Neural progenitor cell (in vitro differentiated cells): ENCODE measurements at regions not wholly inside any gene's neighbourhood (a gene's known extent, or its start where the extent isn't known, plus 50 kb on each side); places are given as distances from the start of the nearest gene placed in this dataset.

Source experiments
- DNase-seq: peaks from one replicate; pipeline ENCODE4 v3.0.0-alpha.2; 2016; ENCODE audit warnings: low spot score
- H2AFZ ChIP-seq: fragments of 200-600 bp; sonication (generic); replicated peaks from 2 replicates; pipeline ENCODE4 v1.6.1; 2016; ENCODE audit warnings: antibody characterized with exemption
- H3F3A ChIP-seq: fragments of 200-600 bp; sonication (generic); 2 replicates; pipeline ENCODE4 v1.6.1; 2016; ENCODE audit warnings: antibody characterized with exemption, low read depth
- H3K27ac ChIP-seq: fragments of 200-600 bp; sonication (generic); 2 replicates; pipeline ENCODE4 v1.5.1; 2016; ENCODE audit warnings: mild to moderate bottlenecking
- H3K27me3 ChIP-seq: fragments of 200-600 bp; sonication (generic); 2 replicates; pipeline ENCODE4 v1.6.1; 2016; ENCODE audit warnings: mild to moderate bottlenecking, moderate library complexity
- H3K36me3 ChIP-seq: fragments of 200-600 bp; sonication (generic); 2 replicates; pipeline ENCODE4 v1.5.1; 2016
- H3K4me1 ChIP-seq: fragments of 200-600 bp; sonication (generic); 2 replicates; pipeline ENCODE4 v1.6.1; 2016; ENCODE audit warnings: mixed run types
- H3K4me2 ChIP-seq: fragments of 200-600 bp; sonication (generic); 2 replicates; pipeline ENCODE4 v1.6.1; 2016
- H3K4me3 ChIP-seq: fragments of 200-600 bp; sonication (generic); 2 replicates; pipeline ENCODE4 v1.5.1; 2016
- H3K79me2 ChIP-seq: fragments of 200-600 bp; sonication (generic); 2 replicates; pipeline ENCODE4 v1.6.1; 2016; ENCODE audit warnings: low read depth
- H3K9ac ChIP-seq: fragments of 200-600 bp; sonication (generic); 2 replicates; pipeline ENCODE4 v1.6.1; 2016
- H3K9me3 ChIP-seq: fragments of 200-600 bp; sonication (generic); 2 replicates; pipeline ENCODE4 v1.5.1; 2016; ENCODE audit warnings: low read depth
- H4K20me1 ChIP-seq: fragments of 200-600 bp; sonication (generic); 2 replicates; pipeline ENCODE4 v1.6.1; 2016; ENCODE audit warnings: low read depth
- H3K27ac Mint-ChIP-seq: 3 replicates; pipeline ENCODE4 v1.8.0; 2021; ENCODE audit warnings: mixed read lengths
- H3K27me3 Mint-ChIP-seq: 2 replicates; pipeline ENCODE4 v1.8.0; 2022; ENCODE audit warnings: low read depth, mild to moderate bottlenecking, inconsistent platforms, moderate library complexity, mixed read lengths; ENCODE audit not compliant: insufficient read depth
- H3K36me3 Mint-ChIP-seq: 3 replicates; pipeline ENCODE4 v1.8.0; 2021; ENCODE audit warnings: mixed read lengths
- H3K4me1 Mint-ChIP-seq: 3 replicates; pipeline ENCODE4 v1.8.0; 2021; ENCODE audit warnings: mixed read lengths
- H3K4me3 Mint-ChIP-seq: 3 replicates; pipeline ENCODE4 v1.8.0; 2021; ENCODE audit warnings: mild to moderate bottlenecking, moderate library complexity, mixed read lengths
- H3K9me3 Mint-ChIP-seq: 3 replicates; pipeline ENCODE4 v1.8.0; 2020; ENCODE audit warnings: mixed read lengths
- CTCF ChIP-seq: fragments of 200-600 bp; sonication (generic); IDR thresholded peaks from 2 replicates; pipeline ENCODE4 v1.5.1; 2017; ENCODE audit warnings: antibody characterized with exemption, mild to moderate bottlenecking
- EZH2 ChIP-seq: fragments of 200-600 bp; sonication (generic); IDR thresholded peaks from 2 replicates; pipeline ENCODE4 v1.6.1; 2017; ENCODE audit warnings: antibody characterized with exemption, mild to moderate bottlenecking, moderate library complexity
- EZH2phosphoT487 ChIP-seq: fragments of 200-600 bp; sonication (generic); IDR thresholded peaks from 2 replicates; pipeline ENCODE4 v1.6.1; 2017; ENCODE audit warnings: antibody characterized with exemption

- Histone ChIP-seq H3K4me2 (no peak overlapping the region), H2AFZ (peak overlapping the region; percentile 83), H3K27ac (no peak overlapping the region), H3F3A (no peaks in the 10 kb centered on the region), H3K9me3 (no peaks in the 10 kb centered on the region), H3K9ac (no peak overlapping the region), H4K20me1 (no peaks in the 10 kb centered on the region), H3K79me2 (no peaks in the 10 kb centered on the region), H3K36me3 (no peaks in the 10 kb centered on the region), H3K27me3 (no peaks in the 10 kb centered on the region), H3K4me1 (no peaks in the 10 kb centered on the region), H3K4me3 (no peak overlapping the region)
- H3K36me3 Mint-ChIP-seq, result no peaks in the 10 kb centered on the region
- no peaks in the 10 kb centered on the region for H3K9me3 Mint-ChIP-seq
- H3K4me1 Mint-ChIP-seq, result no peaks in the 10 kb centered on the region
- H3K27me3 Mint-ChIP-seq, result no peaks in the 10 kb centered on the region
- H3K4me3 Mint-ChIP-seq, result no peak overlapping the region
- TF ChIP-seq EZH2phosphoT487 (no peak), EZH2 (no peak), CTCF (no peak)
- no peak for DNase-seq
- no peak overlapping the region for H3K27ac Mint-ChIP-seq
Measured at GRCh38 chr5:18043344-18043743, 409.1 kb downstream of the TAF11L14 start.

GRCh38 chr5:18048449-18048848 lies 414.2 kb downstream of the TAF11L14 start:
- Mint-ChIP-seq H3K27me3 (no peaks in the 10 kb centered on the region), H3K36me3 (no peaks in the 10 kb centered on the region), H3K27ac (no peak overlapping the region), H3K4me1 (peaks cover 2% of the 10 kb centered on the region), H3K9me3 (no peaks in the 10 kb centered on the region), H3K4me3 (no peak overlapping the region)
- no peak overlapping the region for H3K9ac ChIP-seq
- no peak overlapping the region for H2AFZ ChIP-seq
- no peak overlapping the region for H3K4me3 ChIP-seq
- no peaks in the 10 kb centered on the region for H3F3A ChIP-seq
- no peak for TF ChIP-seq EZH2phosphoT487
- TF ChIP-seq CTCF, result no peak
- TF ChIP-seq EZH2, result no peak
- no peaks in the 10 kb centered on the region for H3K9me3 ChIP-seq
- no peak overlapping the region for H3K27ac ChIP-seq
- no peaks in the 10 kb centered on the region for H3K4me1 ChIP-seq
- DNase-seq, result no peak
- H3K4me2 ChIP-seq, result no peak overlapping the region
- H3K79me2 ChIP-seq, result no peaks in the 10 kb centered on the region
- no peaks in the 10 kb centered on the region for H4K20me1 ChIP-seq
- no peaks in the 10 kb centered on the region for H3K27me3 ChIP-seq
- H3K36me3 ChIP-seq, result no peaks in the 10 kb centered on the region

GRCh38 chr5:18050345-18050744 lies 416.1 kb downstream of the TAF11L14 start:
- no peaks in the 10 kb centered on the region for H3K9me3 ChIP-seq
- DNase-seq, result no peak
- no peaks in the 10 kb centered on the region for H3K4me1 ChIP-seq
- TF ChIP-seq EZH2, result no peak
- TF ChIP-seq CTCF, result no peak
- no peak for TF ChIP-seq EZH2phosphoT487
- H2AFZ ChIP-seq, result no peak overlapping the region
- no peak overlapping the region for H3K27ac ChIP-seq
- H3K27me3 Mint-ChIP-seq, result no peaks in the 10 kb centered on the region
- H3K27me3 ChIP-seq, result no peaks in the 10 kb centered on the region
- no peak overlapping the region for H3K4me3 ChIP-seq
- H3K4me3 Mint-ChIP-seq, result no peak overlapping the region
- H3K27ac Mint-ChIP-seq, result no peak overlapping the region
- no peaks in the 10 kb centered on the region for H3F3A ChIP-seq
- H3K4me2 ChIP-seq, result no peak overlapping the region
- no peaks in the 10 kb centered on the region for H3K9me3 Mint-ChIP-seq
- peaks cover 2% of the 10 kb centered on the region for H3K4me1 Mint-ChIP-seq
- no peaks in the 10 kb centered on the region for H4K20me1 ChIP-seq
- no peaks in the 10 kb centered on the region for H3K36me3 ChIP-seq
- H3K9ac ChIP-seq, result no peak overlapping the region
- H3K79me2 ChIP-seq, result no peaks in the 10 kb centered on the region
- no peaks in the 10 kb centered on the region for H3K36me3 Mint-ChIP-seq

- H3K4me3 ChIP-seq, result no peak overlapping the region
- H3K36me3 ChIP-seq, result no peaks in the 10 kb centered on the region
- Mint-ChIP-seq H3K27me3 (no peaks in the 10 kb centered on the region), H3K9me3 (no peaks in the 10 kb centered on the region), H3K36me3 (no peaks in the 10 kb centered on the region), H3K27ac (no peak overlapping the region), H3K4me3 (no peak overlapping the region), H3K4me1 (peaks cover 2% of the 10 kb centered on the region)
- no peak overlapping the region for H3K4me2 ChIP-seq
- no peak overlapping the region for H2AFZ ChIP-seq
- no peak overlapping the region for H3K27ac ChIP-seq
- H3K27me3 ChIP-seq, result no peaks in the 10 kb centered on the region
- no peak for DNase-seq
- no peaks in the 10 kb centered on the region for H3K4me1 ChIP-seq
- H3K79me2 ChIP-seq, result no peaks in the 10 kb centered on the region
- H3K9me3 ChIP-seq, result no peaks in the 10 kb centered on the region
- no peak overlapping the region for H3K9ac ChIP-seq
- no peaks in the 10 kb centered on the region for H3F3A ChIP-seq
- TF ChIP-seq CTCF, result no peak
- H4K20me1 ChIP-seq, result no peaks in the 10 kb centered on the region
Measured at GRCh38 chr5:18050776-18051175, 416.5 kb downstream of the TAF11L14 start.
